HG03095 (cell line): ENCODE measurements at regions not wholly inside any gene's neighbourhood (a gene's known extent, or its start where the extent isn't known, plus 50 kb on each side); places are given as distances from the start of the nearest gene placed in this dataset.
"Not testable (repeated sequence)": the region's sequence is repeated elsewhere in the genome, so short reads cannot be mapped to it uniquely, and the experiment has no call there.

ENCODE experiments used
- ATAC-seq: cut with Tn5 transposase; IDR thresholded peaks from one replicate; pipeline ENCODE4 v1.9.1; 2021; ENCODE audit warnings: moderate library complexity; ENCODE audit not compliant: unreplicated experiment

DNA sequence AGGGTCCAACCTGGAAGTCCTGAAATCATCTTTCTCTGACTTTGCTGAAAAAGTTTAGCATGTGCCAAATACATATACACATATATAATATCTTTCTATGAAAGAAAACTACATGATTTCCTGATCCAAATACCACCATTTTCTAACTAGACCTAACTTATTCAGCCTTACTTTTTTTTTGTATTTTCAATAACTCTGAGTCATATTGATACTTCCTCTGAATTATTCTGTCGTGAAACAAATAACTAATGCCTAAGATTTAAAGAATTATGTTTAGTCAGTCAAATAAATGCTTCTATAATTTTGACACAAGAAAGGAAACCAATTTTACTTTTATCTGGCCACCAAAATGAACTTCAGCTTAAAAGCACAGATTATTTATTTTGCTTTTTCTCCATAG is 760.2 kb upstream of the GBE1 start:
- no peak for ATAC-seq

DNA sequence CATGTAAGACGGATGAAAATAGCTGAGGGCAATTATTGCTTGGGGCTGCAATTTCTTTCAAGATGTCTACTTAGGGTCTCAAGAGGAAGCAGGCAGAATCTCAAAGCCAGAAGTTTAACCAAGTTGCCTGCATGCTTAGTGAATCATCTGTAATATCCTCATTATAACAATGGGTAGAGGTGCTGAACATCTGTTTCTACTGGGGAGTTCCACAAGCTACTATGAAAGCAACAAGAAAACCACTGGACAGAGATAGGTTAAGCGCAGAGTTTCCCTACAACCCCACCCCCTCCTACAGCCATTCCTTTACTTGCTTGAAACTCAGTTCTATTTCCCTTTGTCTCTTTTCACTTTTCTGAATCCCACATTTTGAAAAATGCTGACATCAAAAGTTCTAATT is 759.4 kb upstream of the GBE1 start:
- ATAC-seq = no peak

DNA sequence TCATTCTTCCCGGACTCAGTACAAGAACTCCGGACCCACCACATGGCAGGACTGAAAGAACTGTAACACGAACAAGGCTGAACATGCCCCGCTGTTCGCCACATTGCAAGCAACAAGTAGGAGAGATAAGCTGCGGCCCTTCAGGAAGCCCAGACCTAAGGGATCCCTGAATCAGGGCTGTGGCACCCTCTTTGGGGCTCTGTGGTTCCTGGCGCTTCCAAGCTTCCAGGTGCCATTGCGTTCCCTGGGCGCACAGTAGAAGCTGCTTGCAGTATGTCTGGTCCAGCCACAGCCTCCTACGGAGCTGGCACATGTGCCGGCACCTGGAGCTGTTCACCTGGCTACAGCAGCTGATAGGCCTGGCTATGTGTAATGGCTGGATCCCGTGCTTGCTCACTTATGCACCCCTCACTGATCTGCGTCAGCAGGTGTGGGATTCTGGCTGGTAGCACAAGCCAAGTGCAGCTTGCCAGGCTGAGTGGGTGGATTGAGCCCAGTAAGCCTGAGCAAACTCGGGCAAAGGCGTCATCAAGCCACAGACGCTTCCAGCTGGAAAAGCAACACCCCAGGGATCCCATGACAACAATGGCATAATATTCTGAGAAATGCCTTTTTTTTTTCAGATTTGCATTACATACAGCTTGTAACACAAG is 748.6 kb upstream of the GBE1 start:
- no peak for ATAC-seq

DNA sequence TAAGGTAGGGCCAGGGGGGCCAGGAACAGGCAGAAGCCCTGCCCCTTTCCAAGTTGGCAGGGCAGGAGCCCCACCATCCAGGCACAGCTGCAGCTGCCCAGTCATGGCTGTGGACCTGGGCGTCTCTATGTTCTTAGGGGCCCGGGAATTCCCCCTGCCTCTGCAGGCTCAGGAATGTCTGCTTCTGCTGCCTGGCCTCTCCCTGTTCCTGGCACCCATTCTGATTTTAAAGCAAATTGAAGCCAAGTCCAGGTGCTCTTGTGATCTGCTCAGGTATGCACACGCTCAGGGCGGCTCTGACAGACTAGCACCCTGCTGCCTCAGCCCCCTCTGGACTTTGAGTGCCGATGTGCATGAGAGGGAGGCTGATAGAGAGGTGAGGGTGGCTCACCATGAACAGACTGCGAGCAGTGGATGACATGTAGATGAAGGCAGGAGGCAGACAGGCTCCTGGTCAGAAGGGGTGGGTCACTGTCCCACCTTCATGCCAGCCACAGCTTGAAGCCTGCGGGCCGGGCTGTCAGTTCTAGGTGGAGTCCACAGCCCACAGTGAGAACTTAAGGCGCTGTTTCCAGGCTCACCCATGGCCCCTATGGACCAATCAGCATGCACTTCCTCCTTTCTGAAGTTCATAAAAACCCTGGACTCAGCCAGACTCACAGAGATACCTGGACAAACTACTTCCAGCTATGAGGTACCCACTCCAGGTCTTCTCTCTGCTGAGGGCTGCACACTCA is 747.8 kb upstream of the GBE1 start:
- ATAC-seq = no peak

DNA sequence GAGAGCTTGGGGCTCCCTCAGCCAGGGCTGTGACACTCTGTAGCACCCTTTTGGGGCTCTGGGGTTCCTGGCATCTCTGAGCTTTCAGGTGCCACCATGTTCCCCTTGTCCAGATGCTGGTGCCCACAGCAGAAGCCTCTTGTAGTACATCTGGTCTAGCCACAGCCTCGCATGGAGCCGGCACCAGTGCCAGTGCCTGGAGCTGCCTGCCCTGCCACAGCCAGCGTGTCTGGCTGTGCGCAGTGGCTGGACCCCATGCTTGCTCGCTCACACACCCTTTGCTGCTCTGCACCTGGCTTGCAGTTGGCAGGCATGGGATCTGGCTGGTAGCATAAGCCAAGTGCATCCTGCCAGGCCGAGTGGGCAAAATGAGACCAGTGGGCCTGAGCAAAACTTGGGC is 744.8 kb upstream of the GBE1 start:
- no peak for ATAC-seq

DNA sequence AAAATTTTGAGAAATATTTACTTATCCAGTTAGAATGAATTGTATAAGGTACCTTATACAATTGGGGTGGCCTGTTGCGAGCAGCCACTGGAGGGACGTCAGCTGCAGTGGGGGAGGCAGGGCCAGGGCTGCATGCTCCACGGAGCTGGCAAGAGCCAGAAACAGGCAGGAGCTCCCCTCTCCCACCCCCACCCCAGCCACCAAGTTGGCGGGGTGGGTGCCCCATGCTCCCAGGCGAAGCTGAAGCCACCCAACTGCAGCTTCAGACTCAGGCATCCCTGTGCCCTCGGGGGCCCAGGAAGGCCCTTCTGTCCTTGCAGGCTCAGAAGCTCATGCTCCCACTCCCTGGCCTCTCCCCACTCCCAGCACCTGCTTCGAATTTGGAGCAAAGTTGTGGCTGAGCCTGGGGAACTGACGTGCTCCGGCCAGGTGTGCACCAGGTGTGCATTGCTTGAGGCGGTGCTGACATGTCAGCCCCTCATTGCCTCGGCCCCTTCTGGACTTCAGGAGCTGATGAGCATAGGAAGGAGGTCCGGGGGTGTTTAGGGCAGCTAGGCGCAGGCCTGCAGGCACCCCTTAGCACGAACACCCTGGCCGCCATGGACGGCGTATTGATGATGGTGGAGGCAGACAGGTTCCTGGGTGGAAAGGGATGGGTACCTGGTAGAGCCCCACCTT is 743.8 kb upstream of the GBE1 start:
- ATAC-seq = no peak

DNA sequence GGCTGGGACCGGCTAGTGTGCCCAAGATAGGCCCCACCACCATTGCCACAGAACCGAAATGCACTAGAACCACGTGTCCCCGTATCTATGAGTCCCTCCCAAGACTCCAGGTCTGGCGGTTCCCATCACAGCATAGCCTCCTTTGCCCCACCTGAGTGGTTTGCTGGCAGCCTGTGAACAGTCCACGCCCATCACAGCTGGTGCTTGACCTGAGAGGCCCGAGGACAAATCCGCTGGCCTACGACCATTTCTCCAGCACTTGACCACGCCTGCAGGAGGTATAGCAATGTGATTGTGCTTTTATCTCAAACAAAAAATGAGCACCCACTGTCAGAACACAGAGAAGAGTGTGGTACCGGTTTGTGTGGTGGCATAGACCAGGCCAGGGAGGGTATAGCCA is 736.7 kb upstream of the GBE1 start:
- no peak for ATAC-seq

DNA sequence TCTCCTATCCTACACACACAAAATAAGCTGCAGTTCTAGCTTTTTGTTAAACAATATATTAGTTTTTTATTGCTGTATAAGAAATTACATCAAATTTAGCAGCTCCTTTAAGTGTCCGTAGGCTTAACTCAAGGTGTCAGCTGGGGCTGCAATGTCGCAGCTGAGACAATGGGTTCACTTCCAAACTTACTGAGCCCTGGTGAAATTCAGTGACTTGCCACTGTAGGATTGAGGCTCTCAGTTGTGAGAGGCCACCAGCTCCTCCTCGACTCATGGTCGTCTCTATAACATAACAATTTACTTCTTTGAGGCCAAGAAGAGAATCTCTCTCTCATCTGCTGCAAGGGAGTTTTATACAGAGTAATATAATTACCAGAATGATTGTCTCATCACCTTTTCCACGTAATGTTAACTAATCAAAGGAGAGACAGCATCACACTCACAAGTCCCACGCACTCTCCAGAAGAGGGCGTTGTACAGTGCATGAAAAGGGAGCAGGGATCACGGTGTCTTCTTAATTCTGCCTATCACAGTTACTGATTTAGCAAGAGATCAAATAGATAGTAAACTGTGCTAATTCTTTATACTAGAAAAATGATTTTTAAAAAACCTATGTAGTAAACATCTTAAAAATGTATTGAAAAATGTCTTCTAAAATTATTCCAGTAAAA is 735.6 kb upstream of the GBE1 start:
- no peak for ATAC-seq

DNA sequence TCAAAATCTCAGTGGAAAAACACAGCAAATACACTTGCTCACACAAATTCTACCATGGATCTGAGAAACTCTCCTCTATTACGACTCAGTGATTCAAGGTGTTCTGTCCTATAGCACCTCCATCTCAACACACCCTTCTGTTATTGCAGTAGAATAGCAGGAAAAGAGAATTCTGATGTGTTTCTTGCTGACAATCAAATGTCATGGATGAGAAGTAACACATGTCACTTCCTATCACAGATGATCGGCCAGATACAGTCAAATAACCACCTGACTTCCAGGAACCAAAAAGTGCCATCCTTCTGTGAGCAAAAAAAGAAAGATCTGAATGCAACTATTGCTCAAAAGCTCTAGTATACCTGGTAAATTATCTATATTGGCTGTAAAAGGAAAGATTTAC is 734.2 kb upstream of the GBE1 start:
- ATAC-seq = no peak

DNA sequence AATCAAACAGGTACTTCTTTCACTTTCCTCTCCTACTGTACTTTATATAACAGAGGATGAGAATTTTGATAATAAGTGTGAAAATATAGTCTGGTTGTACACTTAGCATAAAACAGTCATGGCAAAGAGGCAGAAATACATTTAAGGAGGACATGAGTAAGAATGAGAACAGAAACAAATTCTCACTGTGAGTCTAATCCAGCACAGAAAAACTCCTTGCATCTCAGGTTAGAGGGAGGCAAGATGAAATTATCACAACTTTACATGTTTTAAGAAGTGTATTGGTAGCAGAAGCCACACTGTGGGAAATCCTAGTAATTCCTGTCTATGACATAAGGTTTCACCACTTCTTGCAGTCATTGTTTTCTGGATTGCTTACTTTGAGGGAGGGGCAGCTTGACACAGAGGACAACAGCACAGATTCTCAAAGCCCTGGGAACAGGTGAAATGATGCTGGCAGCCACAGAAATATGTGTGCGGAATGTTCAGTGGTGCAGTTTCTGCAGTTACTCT is 733.6 kb upstream of the GBE1 start:
- no peak for ATAC-seq

DNA sequence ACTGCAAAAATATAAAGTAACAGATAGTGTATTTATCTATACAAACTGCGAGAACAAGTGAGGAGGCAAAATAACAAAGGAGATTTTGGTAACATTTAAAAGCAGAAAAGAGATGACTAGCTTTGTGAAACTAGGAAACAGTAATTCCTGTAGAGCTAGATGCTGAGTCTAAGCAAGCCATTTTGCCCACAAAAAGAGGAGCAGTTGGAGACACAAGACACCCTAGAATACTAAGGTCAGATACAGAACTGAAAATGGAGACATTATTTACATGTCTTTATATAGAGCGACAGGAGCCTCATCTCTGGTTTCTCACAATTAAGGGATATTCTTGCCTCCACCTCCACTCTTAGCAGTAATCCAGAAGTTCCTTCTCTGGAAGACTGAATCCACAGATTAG is 732.4 kb upstream of the GBE1 start:
- ATAC-seq = no peak

DNA sequence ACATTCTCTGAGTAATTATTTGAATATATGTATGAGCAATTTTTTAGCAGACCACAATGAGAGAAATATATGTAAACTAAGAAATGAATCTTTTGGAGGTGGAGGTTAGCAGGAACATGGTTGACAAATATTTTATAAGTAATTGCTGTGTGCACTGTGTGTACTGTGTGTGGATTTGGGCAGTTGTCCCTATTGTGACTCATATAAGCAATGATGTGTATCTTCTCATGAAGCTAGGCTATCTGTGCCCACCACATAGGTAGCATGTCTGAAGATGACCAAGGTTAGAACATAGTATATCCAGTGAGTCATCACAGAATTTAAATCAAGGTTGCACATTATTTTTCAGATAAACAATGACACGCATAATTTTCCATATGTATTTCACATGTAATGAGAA is 713.9 kb upstream of the GBE1 start:
- ATAC-seq = no peak

DNA sequence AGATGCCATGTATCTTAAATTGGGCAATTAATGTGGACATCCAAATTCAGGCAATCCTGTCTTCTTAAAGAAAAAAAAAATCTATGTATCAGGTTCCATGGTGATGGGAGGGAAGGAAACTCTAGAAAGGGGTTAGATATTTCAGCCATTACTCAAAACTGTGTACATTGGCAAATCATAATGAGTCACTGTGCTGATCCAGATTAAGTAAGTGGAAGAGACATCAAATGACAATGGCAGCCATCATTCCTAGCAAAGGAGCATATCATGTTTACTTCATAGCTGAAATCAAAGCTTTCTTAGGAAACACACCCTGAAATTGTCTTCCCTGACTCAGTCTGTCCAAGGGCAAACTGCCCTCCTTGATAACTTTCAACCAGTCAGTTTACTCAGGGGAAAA is 713.3 kb upstream of the GBE1 start:
- no peak for ATAC-seq

DNA sequence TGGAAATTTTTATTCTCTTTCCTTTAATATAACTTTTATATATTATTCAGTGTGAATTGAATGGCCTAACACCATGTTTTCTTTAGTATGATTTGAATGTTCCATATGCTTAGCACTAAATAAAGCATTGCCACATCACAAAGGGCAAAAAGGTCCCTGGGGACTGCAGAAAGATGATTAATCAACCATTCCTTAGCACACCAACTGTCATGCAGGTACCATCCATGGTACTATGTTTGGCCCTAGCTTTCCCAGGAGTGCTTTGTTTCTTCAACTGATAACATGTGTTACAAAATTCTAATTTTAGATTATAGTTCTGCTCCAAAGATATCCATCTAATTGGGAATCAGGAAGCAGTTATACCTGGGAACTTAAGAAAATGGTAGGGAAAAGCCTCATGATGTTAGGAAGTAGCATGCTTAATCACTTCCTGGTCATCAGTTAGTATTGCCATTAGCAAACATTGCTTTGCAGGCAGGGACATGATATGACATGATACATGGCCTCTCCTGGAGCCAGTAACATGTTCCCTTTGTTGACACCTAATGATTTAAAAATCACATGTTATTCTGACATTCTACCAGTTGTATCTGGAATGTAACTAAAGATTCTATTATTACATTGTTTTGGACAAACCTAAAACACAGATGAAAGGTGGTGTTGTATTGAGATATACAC is 712.6 kb upstream of the GBE1 start:
- ATAC-seq = no peak

DNA sequence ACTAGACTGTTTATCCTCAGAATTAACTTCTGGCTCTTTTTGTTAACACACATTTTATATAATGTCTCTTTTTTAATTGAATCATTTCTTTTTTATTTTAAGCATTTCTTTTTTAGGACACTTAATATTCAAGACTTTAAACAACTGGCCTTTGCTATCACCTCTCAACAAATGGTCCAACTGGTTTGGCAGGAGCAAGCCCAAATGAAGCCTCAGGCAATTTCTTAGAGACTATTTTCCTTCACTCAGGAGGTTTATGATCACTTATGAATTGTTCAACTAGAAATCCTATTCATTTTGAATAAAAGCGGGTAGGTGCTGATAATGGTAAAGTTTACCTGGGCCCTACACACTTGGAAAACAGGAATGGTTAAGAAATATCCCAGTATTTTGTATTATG is 705.6 kb upstream of the GBE1 start:
- ATAC-seq = no peak

DNA sequence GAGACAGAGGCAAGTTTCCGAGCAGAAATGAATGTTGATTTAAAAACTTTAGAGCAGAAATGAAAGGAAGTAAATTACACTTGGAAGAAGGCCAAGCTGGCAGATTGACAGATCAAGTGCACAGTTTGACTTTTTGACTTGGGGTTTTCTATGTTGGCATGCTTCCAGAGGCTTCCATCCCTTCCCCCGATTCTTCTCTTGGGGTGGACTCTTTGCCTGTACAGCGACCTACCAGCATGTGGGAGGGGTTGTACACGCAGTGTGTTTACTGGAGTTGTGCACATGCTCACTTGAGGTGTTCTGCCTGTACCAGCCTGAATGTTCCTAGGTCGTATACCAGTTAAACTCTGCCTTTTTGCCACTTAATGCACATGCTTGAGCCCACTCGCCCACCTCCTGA is 701.5 kb upstream of the GBE1 start:
- ATAC-seq = no peak

DNA sequence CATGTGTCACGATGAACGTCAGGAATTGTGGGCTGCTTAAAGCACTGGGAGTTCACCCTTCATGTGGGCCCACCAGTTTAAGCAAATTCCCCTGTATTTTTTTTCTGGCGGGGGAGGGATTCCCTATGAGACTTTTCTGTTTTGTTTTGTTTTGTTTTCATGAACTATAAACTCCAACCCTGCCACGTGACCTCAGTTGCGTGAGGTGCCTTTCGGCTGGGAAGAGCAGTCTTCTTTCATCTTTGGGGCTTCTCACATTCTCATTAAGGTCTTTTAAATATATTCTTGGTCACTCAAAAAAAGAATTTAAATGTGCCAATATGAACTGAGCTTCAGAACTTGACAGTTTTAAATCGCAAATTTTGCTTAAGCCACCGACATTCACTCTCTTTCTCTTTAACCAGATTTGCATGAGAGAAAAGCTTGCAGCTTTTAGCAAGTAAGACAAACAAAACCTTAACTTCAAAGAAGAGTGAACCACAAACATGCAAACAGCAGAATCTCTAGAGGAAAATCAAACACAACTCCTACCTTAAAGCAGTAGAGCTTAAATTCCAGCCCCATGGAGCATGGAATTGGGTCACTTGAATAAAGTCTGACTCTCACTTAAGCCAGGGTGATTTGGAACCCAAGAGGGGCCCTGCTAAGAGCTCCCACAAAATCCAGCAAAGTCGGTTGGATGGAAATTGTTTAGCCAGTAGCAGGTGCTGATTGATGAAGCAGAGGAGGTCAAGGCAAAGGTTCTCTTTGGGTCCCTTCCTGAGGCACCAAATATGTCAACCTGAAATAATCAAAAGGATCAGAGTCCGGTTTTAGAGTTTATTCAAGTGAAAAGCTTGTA is 699.8 kb upstream of the GBE1 start:
- no peak for ATAC-seq

DNA sequence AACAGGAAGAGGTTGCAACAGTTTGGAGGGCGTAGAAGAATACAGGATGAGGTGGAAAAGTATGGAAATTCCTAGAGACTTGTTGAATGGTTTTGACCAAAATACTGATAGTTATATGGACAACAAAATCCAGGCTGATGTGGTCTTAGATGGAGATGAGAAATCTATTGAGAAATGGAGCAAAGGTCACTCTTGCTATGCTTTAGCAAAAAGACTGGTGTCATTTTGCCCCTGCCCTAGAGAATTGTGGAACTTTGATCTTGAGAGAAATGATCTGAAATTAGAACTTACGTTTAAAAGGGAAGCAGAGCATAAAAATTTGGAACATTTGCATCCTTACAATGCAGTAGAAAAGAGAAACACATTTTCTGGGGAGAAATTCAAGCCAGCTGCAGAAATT is 686.9 kb upstream of the GBE1 start:
- ATAC-seq = no peak

DNA sequence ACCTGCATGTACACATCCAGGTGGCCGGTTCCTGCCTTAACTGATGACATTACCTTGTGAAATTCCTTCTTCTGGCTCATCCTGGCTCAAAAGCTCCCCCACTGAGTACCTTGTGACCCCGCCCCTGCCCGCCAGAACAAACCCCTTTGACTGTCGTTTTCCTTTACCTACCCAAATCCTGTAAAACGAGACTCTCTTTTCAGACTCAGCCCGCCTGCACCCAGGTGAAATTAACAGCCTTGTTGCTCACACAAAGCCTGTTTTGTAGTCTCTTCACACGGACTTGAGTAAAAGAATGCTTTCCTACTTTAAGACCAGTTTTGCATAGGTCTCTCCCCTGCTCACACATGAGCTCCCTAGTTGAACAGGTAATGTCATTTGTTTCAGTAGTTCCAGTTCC is 667.4 kb upstream of the GBE1 start:
- ATAC-seq = not testable (repeated sequence)

DNA sequence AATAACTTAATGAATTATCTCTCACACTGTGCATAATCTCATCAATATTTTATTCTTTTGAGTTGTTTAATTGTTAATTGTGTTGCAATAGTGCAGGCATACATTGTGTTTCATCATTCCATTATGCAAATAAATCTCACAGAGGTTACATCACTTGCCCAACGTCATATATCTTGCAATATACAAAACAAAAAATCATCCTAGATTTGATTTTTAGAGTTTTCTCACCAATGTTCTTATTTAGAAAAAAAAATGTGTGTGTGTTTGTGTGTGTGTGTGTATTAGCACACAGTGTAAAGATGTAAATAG is 662.5 kb upstream of the GBE1 start:
- no peak for ATAC-seq
